Heart left ventricle (tissue), 13 donors: ENCODE measurements at regions not wholly inside any gene's neighbourhood (a gene's known extent, or its start where the extent isn't known, plus 50 kb on each side); places are given as distances from the start of the nearest gene placed in this dataset.

Source experiments
- POLR2A ChIP-seq, 2 donors: fragments of 450-650 bp; IDR thresholded peaks; one replicate each; pipeline ENCODE4 v1.6.1; 2017; ENCODE audit warnings: antibody characterized with exemption in 2 of 2, mild to moderate bottlenecking in 2 of 2, moderate library complexity in 2 of 2
- TF ChIP-seq, protein P1 (sequence below), 12 donors: fragments of 200-600 bp; sonication (generic) in 4 of 12; IDR thresholded peaks; one replicate each; pipeline versions ENCODE4 v1.5.0 to v1.8.0; 2018 to 2022; ENCODE audit warnings: antibody characterized with exemption in 12 of 12, mild to moderate bottlenecking in 5 of 12
- donor health status: ischemic (EF 13 %, LVEDD 7.1; RV severe dilation, severe dysfunction).
- donor health status: DM: no; HTN: yes; CAD: no.
- donor health status: DM: no; HTN: no; CAD: no.
- donor health status: ischemic (EF 25% LVEDD 6.9; RV normal size, moderate dysfunction).
- donor health status: ischemic (EF 25% LVEDD 5.7; RV mildly dilated, moderate dysfunction).
- donor health status: ischemic (EF 35%, LVEDD 5.7; RV mildly dilated, moderate dysfunction).
- donor health status: nonischemic (EF 11% LVEDD 7.7; RV severe dilation, severe dysfunction).
- donor health status: DM: yes; HTN: yes; CAD: no.
- donor health status: PGD.
- donor health status: ischemic (EF 29% LVEDD 5.4; RV normal size, mild dysfunction).
- donor health status: nonischemic (EF 23%, LVEDD 6.1; RV moderate dilation, normal function).

DNA sequence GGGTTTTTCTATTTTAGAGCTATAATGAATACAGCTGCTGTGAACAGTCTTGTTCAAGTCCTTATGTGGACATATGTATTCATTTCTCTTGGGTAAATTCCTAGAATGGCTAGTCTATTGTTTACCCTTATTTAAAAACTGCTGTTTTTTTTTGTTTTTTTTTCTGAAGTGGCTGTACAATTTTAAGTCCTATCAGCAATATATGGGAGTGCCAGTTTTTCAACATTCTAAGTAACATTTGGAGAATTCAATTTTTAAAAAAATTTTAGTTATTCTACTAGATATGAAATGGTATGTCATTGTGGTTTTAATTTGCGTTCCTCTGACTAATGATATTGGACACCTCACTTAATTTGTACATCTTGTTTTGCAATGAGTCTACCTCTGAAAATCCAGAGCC is 349.7 kb downstream of the SATB2 start:
- TF ChIP-seq, protein P1, sequence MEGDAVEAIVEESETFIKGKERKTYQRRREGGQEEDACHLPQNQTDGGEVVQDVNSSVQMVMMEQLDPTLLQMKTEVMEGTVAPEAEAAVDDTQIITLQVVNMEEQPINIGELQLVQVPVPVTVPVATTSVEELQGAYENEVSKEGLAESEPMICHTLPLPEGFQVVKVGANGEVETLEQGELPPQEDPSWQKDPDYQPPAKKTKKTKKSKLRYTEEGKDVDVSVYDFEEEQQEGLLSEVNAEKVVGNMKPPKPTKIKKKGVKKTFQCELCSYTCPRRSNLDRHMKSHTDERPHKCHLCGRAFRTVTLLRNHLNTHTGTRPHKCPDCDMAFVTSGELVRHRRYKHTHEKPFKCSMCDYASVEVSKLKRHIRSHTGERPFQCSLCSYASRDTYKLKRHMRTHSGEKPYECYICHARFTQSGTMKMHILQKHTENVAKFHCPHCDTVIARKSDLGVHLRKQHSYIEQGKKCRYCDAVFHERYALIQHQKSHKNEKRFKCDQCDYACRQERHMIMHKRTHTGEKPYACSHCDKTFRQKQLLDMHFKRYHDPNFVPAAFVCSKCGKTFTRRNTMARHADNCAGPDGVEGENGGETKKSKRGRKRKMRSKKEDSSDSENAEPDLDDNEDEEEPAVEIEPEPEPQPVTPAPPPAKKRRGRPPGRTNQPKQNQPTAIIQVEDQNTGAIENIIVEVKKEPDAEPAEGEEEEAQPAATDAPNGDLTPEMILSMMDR (IDR thresholded peaks at IDR 0.05) = no peak
- no peak for TF ChIP-seq POLR2A (IDR thresholded peaks at IDR 0.05)
